ENCODE measurements at regions not wholly inside any gene's neighbourhood (a gene's known extent, or its start where the extent isn't known, plus 50 kb on each side); places are given as distances from the start of the nearest gene placed in this dataset.

- TF ChIP-seq CEBPB (IDR thresholded peaks at IDR 0.05): no peak
- no peak for TF ChIP-seq CREB1 (IDR thresholded peaks at IDR 0.05; ENCODE audit: low read depth)
- no peak for TF ChIP-seq TEAD4 (IDR thresholded peaks at IDR 0.05)
- no peak for TF ChIP-seq RAD21 (IDR thresholded peaks at IDR 0.05; ENCODE audit: low read depth)
- no peak for TF ChIP-seq EP300 (IDR thresholded peaks at IDR 0.05; ENCODE audit: borderline replicate concordance)
- no peak for TF ChIP-seq EGR1 (IDR thresholded peaks at IDR 0.05)
- TF ChIP-seq MAX (IDR thresholded peaks at IDR 0.05): no peak
- no peak for TF ChIP-seq TAF1 (IDR thresholded peaks at IDR 0.05; ENCODE audit: low read depth)
These were observed 97.7 kb upstream of the EGFR start for GRCh38 chr7:54921116-54921515.
